HG02759 (cell line): ENCODE measurements at regions not wholly inside any gene's neighbourhood (a gene's known extent, or its start where the extent isn't known, plus 50 kb on each side); places are given as distances from the start of the nearest gene placed in this dataset.

Experiments used
- ATAC-seq: cut with Tn5 transposase; IDR thresholded peaks from one replicate; pipeline ENCODE4 v1.9.1; 2021; ENCODE audit warnings: mild to moderate bottlenecking, moderate library complexity; ENCODE audit not compliant: unreplicated experiment

DNA sequence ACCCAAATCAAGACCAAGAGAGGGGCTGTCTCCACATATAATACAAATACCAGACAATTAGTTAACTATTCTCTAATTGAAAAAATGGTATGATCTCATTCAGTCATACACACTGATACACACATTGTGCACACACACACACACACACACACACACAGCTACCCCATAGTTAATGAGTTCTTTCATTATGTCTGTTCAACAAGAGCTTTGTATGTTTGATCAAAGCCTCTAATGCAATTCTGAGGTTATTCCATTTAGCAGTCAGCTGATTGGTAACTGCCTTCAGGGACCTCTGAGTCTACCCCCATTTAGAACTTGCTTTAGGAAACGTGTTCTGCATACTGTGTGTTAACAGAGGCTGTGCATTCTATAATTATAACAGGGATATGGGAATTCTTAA is 741.4 kb upstream of the LRRTM4 start:
- ATAC-seq, result no peak

DNA sequence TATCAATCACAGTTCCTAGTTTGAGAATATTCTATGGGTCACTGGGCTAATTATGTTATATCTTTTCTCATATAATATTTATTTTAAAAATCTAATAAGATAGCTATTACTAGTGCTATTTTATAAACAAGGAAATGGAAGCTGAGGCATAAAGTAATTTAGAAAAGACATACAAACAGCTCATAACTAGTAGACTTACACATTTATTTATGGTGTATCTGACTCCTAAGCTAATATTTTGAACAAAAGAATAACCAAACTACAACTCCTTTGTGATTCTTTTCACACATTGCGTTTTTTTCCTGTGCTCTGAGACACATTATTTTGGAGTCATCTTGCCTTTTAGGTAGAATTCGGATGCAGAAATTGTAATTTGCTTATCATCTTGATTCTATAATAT is 742.0 kb upstream of the LRRTM4 start:
- ATAC-seq, result no peak

DNA sequence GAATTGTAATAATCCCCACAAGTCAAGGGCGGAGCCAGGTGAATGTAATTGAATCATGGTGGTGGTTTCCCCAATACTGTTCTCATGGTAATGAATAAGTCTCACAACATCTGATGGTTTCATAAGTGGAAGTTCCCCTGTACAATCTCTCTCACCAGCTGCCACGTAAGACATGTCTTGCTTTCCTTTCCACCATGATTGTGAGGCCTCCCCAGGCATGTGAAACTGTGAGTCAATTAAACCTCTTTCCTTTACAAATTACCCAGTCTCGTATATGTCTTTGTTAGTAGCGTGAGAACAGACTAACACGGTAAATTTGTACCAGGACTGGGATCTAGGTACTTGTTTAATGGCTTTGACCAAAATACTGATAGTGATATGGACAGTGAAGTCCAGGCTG is 744.3 kb upstream of the REG3G start:
- ATAC-seq, result no peak

DNA sequence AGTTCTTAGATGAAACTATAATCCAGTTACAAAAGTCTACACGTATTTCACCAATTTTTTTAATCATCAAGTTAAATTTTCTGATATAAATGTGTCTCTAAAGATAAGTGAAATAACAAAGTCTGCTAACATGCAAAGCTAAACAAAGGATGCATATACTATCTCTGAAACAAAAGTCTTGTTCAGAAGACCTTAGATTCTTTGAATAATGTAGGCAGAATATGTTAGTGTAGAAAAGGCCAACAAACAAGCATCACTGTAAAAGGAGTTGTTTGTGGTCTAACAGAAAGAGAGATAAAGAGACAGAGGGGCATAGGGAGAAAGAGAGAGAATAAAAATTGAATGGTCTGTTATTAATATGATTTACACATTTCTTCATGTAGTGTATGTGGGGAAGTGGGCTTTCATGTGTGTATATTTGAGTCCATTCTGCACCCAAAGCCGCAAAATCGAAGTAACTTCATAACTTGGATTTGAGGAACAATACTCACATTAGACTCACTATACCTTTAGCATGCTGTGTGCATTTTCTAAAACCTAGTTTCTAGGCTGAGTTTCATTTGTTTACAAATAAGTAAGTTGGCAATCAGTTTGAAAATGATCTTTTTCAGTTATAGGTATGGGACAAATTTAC is 734.8 kb upstream of the REG3G start:
- ATAC-seq, result no peak

DNA sequence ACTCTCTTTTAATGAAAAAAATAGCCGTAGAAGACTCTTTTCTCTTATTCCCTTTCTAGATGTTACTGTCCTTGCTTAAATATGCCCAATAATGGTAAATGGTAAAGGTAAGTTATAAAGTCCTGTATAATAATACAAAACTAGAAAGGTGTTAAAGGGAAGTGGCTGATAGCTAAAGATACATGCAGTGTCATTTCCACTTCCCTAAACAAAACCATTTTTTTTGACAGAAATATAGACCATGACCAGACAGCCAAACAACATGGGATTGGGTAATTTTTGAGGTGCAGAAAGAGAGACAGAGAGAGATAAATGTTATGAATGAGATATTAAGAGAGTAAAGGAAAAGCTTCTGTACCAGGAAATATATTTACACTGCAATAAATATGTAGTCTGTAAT is 731.7 kb upstream of the REG3G start:
- no peak for ATAC-seq

DNA sequence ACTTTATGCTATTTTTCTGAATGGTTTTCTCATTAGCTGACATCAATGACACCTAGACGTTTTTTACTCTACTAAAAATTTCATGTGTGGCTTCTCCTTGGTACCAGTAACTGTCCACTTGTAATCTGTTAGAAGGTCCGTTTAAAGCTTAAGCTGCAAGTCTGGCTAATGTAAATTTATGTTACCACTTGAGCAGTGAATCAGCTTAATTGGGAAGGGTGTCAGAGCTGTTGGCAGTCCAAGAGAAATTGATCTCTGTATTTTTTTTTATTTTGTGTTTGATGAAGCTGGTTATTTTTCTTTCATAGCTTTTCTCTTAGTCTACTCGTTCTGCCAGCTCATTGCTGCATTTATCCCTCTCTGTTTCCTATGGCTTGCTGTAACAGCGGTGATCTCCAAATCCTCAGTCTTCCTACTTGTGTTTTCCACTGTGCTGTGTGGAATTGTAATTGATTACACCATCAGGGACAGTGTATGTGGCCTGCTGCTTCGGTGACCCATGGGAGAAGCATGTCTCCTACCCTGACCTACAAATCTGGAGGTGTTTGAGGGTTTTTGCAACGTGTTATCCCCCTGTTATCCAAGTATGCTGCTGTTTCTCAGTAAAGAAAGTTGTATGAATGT is 724.2 kb upstream of the REG3G start:
- no peak for ATAC-seq

DNA sequence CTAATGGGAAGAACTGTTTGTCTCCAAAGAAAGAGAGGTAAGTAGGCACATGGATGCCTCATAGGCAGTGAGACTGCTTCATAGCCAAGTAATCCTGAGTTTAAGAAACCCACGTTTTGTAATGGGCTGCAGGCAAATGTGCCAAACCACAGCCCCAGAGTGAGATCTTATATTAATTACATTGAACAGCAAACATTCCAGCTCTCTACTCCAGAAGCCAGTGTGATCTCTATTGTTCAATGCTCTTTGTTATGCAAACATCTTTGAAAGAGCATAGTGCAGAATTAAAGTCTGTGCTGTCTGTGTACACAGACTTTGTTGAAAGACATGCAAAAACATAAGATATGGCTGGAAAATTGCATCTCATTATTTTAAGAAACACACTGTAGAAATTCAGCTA is 720.8 kb upstream of the REG3G start:
- no peak for ATAC-seq

DNA sequence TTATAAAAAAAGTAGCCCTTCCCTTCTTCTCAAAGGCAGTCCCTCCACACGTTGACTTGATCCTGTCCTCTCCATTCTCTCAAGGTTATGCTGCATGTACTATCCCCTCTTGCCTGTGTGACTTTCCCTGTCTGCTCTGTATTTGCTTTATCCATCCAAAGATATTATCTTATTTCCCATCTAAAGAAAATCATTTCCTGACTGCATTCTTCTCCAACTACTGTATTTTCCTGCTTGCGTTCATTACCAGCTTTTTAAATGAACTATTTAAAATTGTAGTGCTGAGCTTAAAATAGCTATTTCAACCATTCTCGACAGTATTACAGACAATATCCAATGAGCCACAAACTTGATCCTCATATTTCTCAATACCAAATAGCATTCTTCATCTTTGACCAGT is 716.0 kb upstream of the REG3G start:
- ATAC-seq, result no peak

DNA sequence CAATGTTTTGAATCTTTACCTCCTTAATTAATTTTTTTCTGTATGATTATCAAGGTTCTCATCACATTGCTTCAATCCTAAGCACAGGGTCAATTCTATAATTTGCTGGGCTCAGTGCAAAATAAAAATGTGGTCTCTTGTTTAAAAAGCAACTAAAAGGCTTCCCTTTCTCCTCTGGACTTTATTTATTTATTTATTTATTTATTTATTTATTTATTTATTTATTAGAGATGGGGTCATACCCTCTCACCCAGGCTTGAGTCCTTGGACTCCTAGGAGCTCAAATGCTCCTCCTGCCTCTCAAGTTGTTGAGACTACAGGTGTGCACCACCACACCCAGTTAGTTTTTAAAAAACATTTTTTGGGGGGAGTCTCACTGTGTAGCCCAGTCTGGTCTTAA is 710.1 kb upstream of the REG3G start:
- ATAC-seq, result no peak

DNA sequence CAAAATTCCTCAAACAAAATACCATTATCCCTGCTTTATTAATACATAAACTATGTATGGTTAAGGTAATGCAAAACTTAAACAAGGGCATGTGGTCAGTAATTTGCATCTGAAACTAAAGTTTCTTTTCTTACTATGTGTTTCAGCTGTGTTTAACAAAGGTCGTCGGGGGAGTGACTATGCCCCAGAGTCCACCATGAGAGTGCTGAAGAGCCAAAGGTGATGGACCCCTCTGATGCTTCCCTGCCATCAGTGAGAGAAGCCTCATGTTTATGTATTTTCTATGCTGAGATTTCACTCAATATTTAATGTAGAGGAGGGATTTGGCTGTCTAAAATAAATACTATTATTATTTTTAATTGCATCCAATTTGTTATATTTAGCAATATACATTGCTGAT is 707.2 kb upstream of the REG3G start:
- ATAC-seq, result no peak

DNA sequence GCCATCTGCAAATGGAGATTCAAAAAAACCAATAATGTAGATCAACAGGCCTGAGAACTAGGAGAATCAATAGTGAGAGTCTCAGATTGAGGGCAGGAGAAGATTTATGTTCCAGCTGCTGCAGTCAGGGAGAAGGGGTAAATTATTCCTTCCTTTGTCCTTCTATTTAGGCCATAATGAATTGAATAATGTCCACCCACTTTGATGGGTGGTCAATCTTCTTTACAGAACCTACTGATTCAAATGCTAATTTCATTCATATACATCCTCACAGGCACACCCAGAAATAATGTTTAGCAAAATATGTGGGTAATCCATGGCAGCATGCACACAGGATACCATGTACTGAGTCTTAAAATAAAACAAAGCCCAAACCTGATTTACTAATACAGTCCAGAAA is 695.3 kb upstream of the REG3G start:
- ATAC-seq, result no peak

DNA sequence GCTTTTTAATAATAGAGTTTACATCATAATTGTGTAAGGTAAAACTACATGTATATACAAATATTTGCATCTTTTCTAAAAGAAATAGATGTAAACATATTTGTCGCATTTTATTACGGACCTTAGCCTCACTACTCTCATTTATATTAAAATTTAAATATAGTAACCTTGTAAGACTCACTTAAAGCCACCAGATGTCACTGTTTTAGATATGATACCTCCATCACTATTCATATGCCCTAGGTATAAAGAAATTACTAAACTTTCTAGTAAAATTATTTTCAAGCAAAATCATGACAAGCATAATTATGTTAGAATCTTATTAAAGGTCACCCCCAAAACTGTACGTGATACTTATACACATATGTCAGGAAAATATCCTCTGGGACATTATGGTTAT is 674.3 kb upstream of the REG3G start:
- ATAC-seq, result no peak

DNA sequence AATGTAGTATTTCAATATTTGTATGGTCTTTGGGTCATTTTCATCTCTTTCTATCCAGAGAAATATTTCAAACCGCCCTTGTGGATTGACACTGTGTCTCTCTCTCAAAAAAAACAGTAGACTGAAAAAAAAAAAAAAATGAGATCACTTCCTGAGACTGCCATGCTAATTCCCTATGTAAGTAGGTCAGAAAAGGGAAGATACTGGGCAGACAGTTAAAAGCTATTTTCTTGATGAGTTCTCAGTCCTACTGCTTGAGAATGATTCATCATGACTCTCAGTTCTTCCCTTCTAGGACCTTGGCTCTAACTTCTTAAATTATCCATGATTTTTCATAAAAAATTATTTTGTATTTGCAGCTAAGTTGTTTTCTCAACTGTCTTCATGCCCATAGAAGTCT is 672.3 kb upstream of the REG3G start:
- ATAC-seq, result no peak

DNA sequence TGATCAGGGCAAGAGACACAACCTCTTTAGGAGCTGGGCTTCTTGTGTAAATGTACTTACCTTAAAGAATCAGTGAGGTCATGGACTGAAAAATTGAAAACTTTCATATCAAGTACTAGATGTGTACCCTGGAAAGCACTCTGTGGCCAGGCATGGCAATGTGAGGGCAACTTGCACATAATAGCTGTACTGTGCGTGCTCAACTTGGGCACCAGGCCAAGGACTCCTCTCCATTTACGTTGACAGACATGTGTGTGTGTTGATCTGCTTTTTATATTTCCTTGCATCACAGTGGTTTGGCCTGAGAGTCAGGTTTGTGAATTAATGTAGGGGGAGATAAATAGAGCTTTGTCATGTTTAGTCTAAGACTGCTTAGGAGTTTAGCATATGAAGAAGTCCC is 669.5 kb upstream of the REG3G start:
- no peak for ATAC-seq

DNA sequence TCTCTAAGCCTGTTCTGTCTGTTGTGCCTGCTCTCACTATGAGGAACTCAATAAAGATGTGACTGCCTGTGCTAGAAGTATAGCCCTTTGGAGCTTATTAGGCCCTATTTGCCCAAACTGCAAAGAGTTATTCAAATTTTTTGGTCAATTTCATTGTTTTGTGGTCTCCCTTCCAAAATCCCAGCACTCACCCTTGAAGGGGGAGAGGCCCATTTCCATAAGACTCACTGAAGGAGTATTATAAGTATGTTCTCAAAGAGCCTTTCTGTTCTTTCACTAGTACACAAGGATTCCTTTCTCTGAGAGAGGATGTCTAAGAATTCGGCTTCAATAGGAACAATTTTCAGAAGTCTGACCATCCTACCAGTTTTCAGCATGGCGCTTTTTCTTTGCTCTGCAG is 641.9 kb upstream of the REG3G start:
- no peak for ATAC-seq

DNA sequence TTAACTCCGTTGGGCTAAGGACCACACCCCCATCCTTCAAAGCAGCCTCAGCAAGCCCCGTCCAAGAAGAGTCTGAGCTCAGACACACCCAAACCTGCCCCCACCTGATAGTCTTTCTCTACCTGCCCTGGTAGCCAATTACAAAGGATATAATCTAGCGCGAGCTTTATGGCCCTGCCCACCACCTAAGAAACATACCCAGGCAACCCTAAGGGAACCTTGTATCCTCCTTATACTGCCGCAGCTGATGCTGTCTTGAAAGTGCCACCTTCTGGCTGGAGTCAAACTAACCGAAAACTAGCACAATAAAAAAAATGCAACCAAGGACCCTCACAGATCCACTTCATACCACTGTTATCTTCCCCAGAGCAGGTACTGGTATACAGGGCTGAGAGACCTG is 628.3 kb upstream of the REG3G start:
- no peak for ATAC-seq

DNA sequence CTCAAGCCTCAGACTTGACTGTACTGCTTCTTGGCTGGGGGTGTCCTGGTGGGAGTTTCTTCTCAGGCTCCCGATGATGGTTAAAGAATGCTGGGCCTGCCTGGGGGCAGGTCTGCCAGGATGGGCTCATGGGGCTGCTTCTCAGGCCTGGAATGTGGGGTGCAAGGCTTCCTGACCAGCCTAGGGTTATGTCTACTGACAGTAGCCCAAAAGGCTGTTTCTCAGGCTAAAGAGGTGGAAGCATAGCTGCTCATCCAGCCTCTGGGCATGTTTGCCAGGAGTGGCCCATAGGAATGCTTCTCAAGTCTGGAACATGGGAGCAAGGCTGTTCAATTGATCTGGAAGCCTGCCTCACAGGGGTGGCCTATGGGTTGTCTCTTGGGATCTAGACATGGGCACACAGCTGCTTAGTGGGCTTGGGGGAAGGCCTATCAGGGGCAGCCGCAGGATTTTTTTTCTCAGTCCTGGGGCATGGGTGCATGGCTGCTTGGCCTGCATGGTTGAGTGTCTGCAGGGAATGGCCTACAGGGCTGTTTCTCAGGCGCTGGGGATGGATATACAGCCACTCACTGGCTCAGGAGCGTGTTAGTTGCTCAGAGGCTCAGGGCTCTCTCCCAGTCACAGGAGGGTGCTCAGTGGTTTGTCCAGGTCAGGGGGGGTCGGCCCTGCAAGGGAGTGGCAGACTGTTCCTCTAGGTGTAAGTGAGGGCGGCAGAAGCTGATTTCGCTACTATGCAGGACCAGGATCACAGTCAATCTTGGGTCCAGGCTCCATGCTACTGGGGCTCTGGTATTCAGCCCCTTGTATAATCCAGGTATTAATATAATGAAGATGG is 617.3 kb upstream of the REG3G start:
- no peak for ATAC-seq

DNA sequence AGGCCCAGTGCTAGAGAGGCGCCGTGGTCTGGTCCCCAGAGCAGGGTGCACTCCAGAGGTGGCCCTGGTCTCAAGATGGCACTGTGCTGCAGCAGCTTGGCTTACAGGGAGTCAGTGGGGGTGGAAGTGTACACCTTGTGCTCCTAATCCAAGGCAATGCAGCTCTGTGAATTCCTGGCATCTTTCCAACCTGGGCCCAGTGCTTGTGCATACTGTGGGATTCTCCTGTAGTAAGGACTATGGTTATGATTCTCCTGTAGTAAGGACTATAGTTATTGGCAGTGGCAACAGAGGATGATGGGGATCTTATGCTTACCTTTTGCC is 616.7 kb upstream of the REG3G start:
- no peak for ATAC-seq

DNA sequence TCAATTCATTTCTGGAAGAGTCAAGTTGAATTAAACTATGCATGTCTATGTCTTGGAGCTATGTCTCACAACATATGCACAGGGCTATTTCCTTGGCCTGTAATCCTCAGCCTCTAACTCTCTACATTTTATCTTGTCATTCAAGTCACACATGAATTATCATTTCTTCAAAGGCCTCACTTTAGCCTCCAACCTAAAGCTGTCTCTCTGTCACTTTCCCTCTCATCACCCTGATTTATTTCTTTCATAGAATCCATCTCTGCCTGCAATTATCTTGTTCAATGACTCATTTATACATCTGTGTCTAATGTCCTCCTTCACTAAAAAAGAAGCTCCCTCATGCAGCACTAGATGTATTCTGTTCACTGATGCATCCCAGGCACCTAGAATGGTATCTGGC is 614.2 kb upstream of the REG3G start:
- ATAC-seq, result no peak

DNA sequence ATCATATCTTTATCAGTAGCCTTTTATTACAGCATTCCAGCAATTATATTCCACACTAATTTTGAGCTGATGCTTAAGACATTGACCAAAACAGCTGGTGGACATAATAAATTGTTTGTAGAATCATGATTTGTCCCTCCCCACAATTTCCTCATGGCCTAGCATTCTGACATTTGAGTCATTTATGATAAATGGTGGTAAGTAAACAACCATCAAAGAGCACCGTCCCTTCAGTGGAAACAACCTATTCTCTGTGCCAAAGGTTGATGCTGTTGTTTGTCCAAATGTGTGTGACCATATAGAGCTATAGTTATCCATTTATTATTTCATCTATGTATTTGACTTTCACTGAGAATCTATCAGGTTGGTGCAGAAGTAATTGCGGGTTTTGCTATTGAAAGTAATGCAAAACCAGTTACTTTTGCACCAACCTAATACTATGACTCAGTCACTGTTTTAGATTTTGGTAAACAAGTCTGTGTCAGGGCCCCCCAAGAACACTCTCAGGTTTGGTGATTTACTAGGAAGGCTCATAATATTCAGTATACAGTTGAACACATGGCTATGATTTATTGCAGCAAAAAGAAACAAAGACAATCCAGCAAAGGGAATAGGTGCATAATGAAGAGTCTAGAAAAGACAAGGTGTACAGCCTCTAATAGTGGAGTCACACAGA is 608.7 kb upstream of the REG3G start:
- ATAC-seq, result no peak

DNA sequence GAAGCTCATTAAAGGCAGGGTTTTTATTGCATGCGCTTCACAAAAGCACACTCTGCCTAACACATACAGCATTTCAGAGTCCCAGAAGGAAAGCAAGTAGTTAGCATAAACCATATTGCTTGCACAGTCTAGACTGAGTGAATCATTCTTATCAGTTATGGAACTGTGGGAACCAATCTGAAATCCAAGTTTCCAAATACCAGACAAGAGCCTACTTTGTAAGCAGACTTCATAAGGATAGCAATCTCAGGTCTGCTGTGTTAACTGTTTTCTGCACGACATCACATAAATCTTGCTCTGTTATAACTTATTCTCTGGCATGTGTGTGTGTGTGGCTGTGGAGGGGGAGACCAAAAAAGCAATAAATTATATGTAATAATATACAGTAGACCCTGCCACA is 608.1 kb upstream of the REG3G start:
- no peak for ATAC-seq

DNA sequence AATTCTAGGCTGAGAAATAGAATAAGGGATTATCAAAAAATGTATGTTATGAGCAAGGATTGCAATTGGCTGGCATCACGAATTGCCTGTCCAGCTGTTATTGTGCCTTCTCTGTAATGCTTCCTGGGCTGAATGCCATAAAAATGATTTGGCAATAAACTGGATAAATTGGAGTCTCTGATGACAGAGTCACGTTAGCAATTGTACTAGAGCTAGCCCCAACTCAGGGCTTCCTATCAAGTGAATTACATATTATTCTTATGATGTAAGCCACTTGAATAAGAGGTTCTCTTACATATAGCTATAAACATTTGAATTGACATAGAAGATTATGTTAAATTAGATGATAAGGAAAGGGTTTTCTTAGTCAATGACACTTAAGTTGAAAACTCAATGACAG is 607.5 kb upstream of the REG3G start:
- no peak for ATAC-seq
